Breast epithelium (tissue), 4 donors: ENCODE measurements at regions not wholly inside any gene's neighbourhood (a gene's known extent, or its start where the extent isn't known, plus 50 kb on each side); places are given as distances from the start of the nearest gene placed in this dataset.

ENCODE experiments used
- DNase-seq, 2 donors: peaks; one replicate each; pipeline ENCODE4 v3.0.0-alpha.2; 2019; ENCODE audit warnings: low spot score in 2 of 2
- H3K27ac ChIP-seq, 2 donors: fragments of 200-600 bp; sonication (generic) in 1 of 2; one replicate each; pipeline ENCODE4 v1.5.1; 2016 to 2019; ENCODE audit warnings: mild to moderate bottlenecking in 1 of 2
- H3K27me3 ChIP-seq, 2 donors: fragments of 200-600 bp; sonication (generic) in 1 of 2; one replicate each; pipeline versions ENCODE4 v1.5.1 to v1.6.0; 2017 to 2019; ENCODE audit warnings: control low read depth in 1 of 2, mild to moderate bottlenecking in 1 of 2
- H3K36me3 ChIP-seq: fragments of 200-600 bp; one replicate; pipeline ENCODE4 v1.5.1; 2019
- H3K4me1 ChIP-seq, 2 donors: fragments of 200-600 bp; sonication (generic); one replicate each; pipeline ENCODE4 v1.5.1; 2016 to 2019; ENCODE audit warnings: control low read depth in 1 of 2
- H3K4me3 ChIP-seq, 3 donors: fragments of 200-600 bp; sonication (generic); 1 replicate in 2 of 3; 2 replicates in 1 of 3; pipeline ENCODE4 v1.5.1; 2016 to 2019; ENCODE audit warnings: mild to moderate bottlenecking in 3 of 3, moderate library complexity in 2 of 3
- H3K9me3 ChIP-seq, 2 donors: fragments of 200-600 bp; sonication (generic) in 1 of 2; one replicate each; pipeline ENCODE4 v1.5.1; 2016 to 2019; ENCODE audit warnings: control low read depth in 1 of 2
- CTCF ChIP-seq, 3 donors: fragments of 450-650 bp; IDR thresholded peaks; one replicate each; pipeline ENCODE4 v1.5.1; 2016 to 2017; ENCODE audit warnings: antibody characterized with exemption in 3 of 3, mild to moderate bottlenecking in 3 of 3, moderate library complexity in 3 of 3
- POLR2A ChIP-seq: fragments of 450-650 bp; IDR thresholded peaks from one replicate; pipeline ENCODE4 v1.6.1; 2016; ENCODE audit warnings: antibody characterized with exemption, mild to moderate bottlenecking, moderate library complexity
- POLR2AphosphoS5 ChIP-seq, 3 donors: sonication (generic); formaldehyde crosslinking; IDR thresholded peaks; one replicate each; pipeline ENCODE4 v1.6.1; 2017; ENCODE audit warnings: antibody characterized with exemption in 3 of 3
- intact Hi-C: fragments of 100-400 bp; cut with DNase I; formaldehyde crosslinking; loops from one replicate; pipeline ENCODE4 v1.15.1; 2023; ENCODE audit warnings: low total_unique reads

GRCh38 chr13:74047931-74048600, 86.1 kb downstream of the KLF12 start:
- Histone ChIP-seq H3K4me3 (no peak overlapping the region), H3K27ac (no peak overlapping the region), H3K4me1 (no peaks in the 10 kb centered on the region), H3K36me3 (no peaks in the 10 kb centered on the region), H3K27me3 (no peaks in the 10 kb centered on the region), H3K9me3 (no peaks in the 10 kb centered on the region)
- no peak for DNase-seq
- intact Hi-C loops: no loop called here
- TF ChIP-seq POLR2A: no peak
- TF ChIP-seq POLR2AphosphoS5 (IDR thresholded peaks at IDR 0.05): no peak
- TF ChIP-seq CTCF (IDR thresholded peaks at IDR 0.05): no peak

- Histone ChIP-seq H3K9me3 (no peaks in the 10 kb centered on the region), H3K36me3 (no peaks in the 10 kb centered on the region), H3K4me1 (no peaks in the 10 kb centered on the region), H3K27ac (no peak overlapping the region), H3K4me3 (no peak overlapping the region), H3K27me3 (no peaks in the 10 kb centered on the region)
- intact Hi-C loops: no loop called here
- no peak for DNase-seq
- TF ChIP-seq POLR2AphosphoS5 (IDR thresholded peaks at IDR 0.05): no peak
- TF ChIP-seq POLR2A: no peak
- no peak for TF ChIP-seq CTCF (IDR thresholded peaks at IDR 0.05)
These were observed 87.8 kb downstream of the KLF12 start for GRCh38 chr13:74046431-74046830.

GRCh38 chr13:74045583-74045982, 88.6 kb downstream of the KLF12 start:
- no peaks in the 10 kb centered on the region for H3K36me3 ChIP-seq
- no peak for TF ChIP-seq POLR2AphosphoS5 (IDR thresholded peaks at IDR 0.05)
- no peak for TF ChIP-seq POLR2A
- intact Hi-C loops: no loop called here

GRCh38 chr13:74043237-74043636, 91.0 kb downstream of the KLF12 start:
- TF ChIP-seq CTCF (IDR thresholded peaks at IDR 0.05): no peak
- no peak for TF ChIP-seq POLR2A
- TF ChIP-seq POLR2AphosphoS5 (IDR thresholded peaks at IDR 0.05): no peak
- H3K27ac ChIP-seq: no peak overlapping the region
- H3K4me1 ChIP-seq: no peaks in the 10 kb centered on the region
- H3K36me3 ChIP-seq: no peaks in the 10 kb centered on the region
- H3K4me3 ChIP-seq: no peak overlapping the region
- no peak for DNase-seq
- H3K27me3 ChIP-seq: no peaks in the 10 kb centered on the region
- no peaks in the 10 kb centered on the region for H3K9me3 ChIP-seq
- intact Hi-C loops: no loop called here

More at GRCh38 chr13:74045583-74045982, 88.6 kb downstream of the KLF12 start:
- H3K9me3 ChIP-seq: no peaks in the 10 kb centered on the region
- no peaks in the 10 kb centered on the region for H3K4me1 ChIP-seq
- H3K4me3 ChIP-seq: no peak overlapping the region
- no peak overlapping the region for H3K27ac ChIP-seq
- no peaks in the 10 kb centered on the region for H3K27me3 ChIP-seq
- DNase-seq: no peak

GRCh38 chr13:74040200-74040599, 94.0 kb downstream of the KLF12 start:
- no peaks in the 10 kb centered on the region for H3K9me3 ChIP-seq
- TF ChIP-seq CTCF (IDR thresholded peaks at IDR 0.05): peak in 1 of 3 donors; percentile 24
- no peak for TF ChIP-seq POLR2AphosphoS5 (IDR thresholded peaks at IDR 0.05)
- H3K4me3 ChIP-seq: no peak overlapping the region
- DNase-seq: no peak
- no peak overlapping the region for H3K27ac ChIP-seq
- no peaks in the 10 kb centered on the region for H3K27me3 ChIP-seq
- H3K36me3 ChIP-seq: no peaks in the 10 kb centered on the region
- intact Hi-C loops: no loop called here
- H3K4me1 ChIP-seq: peaks cover 0 to 5% of the 10 kb centered on the region in 2 donors
